MM.1S (cell line): ENCODE measurements at regions not wholly inside any gene's neighbourhood (a gene's known extent, or its start where the extent isn't known, plus 50 kb on each side); places are given as distances from the start of the nearest gene placed in this dataset.

Source experiments
- DNase-seq: peaks from one replicate; pipeline ENCODE4 v3.0.0-alpha.2; 2015
- H2AFZ ChIP-seq: fragments of 300-600 bp; sonication (generic); 2 replicates; pipeline ENCODE4 v1.6.0; 2016; ENCODE audit warnings: antibody characterized with exemption, low read length
- H3F3A ChIP-seq: fragments of 300-600 bp; sonication (generic); 2 replicates; pipeline ENCODE4 v1.6.1; 2016; ENCODE audit warnings: mild to moderate bottlenecking, antibody characterized with exemption, low read length, moderate library complexity, mixed read lengths; ENCODE audit not compliant: insufficient read depth
- H3K27ac ChIP-seq: fragments of 300-600 bp; sonication (generic); 2 replicates; pipeline ENCODE4 v1.5.1; 2016; ENCODE audit warnings: mild to moderate bottlenecking, low read length
- H3K27me3 ChIP-seq: fragments of 300-600 bp; sonication (generic); replicated peaks from 2 replicates; pipeline ENCODE4 v1.6.0; 2016; ENCODE audit warnings: low read length; ENCODE audit not compliant: insufficient read depth
- H3K36me3 ChIP-seq: fragments of 300-600 bp; sonication (generic); replicated peaks from 2 replicates; pipeline ENCODE4 v1.6.1; 2016; ENCODE audit warnings: mild to moderate bottlenecking, low read length, mixed read lengths; ENCODE audit not compliant: insufficient read depth
- H3K4me1 ChIP-seq: fragments of 300-600 bp; sonication (generic); 2 replicates; pipeline ENCODE4 v1.6.1; 2016; ENCODE audit warnings: low read length, mixed read lengths
- H3K4me2 ChIP-seq: fragments of 300-600 bp; sonication (generic); 2 replicates; pipeline ENCODE4 v1.6.0; 2016; ENCODE audit warnings: low read depth, low read length
- H3K4me3 ChIP-seq: fragments of 300-600 bp; sonication (generic); 2 replicates; pipeline ENCODE4 v1.5.1; 2016; ENCODE audit warnings: low read length, mixed read lengths
- H3K79me2 ChIP-seq: fragments of 300-600 bp; sonication (generic); 2 replicates; pipeline ENCODE4 v1.6.1; 2016; ENCODE audit warnings: mixed run types, low read length, mixed read lengths
- H3K9ac ChIP-seq: fragments of 300-600 bp; sonication (generic); 2 replicates; pipeline ENCODE4 v1.6.1; 2016; ENCODE audit warnings: low read length, mixed read lengths
- H3K9me2 ChIP-seq: fragments of 300-600 bp; sonication (generic); replicated peaks from 2 replicates; pipeline ENCODE4 v1.6.1; 2016; ENCODE audit warnings: mild to moderate bottlenecking, low read length, mixed read lengths; ENCODE audit not compliant: insufficient read depth
- H3K9me3 ChIP-seq: fragments of 300-600 bp; sonication (generic); replicated peaks from 2 replicates; pipeline ENCODE4 v1.6.1; 2016; ENCODE audit warnings: mild to moderate bottlenecking, low read length, mixed read lengths; ENCODE audit not compliant: insufficient read depth
- H4K20me1 ChIP-seq: fragments of 300-600 bp; sonication (generic); 2 replicates; pipeline ENCODE4 v1.6.1; 2016; ENCODE audit warnings: mild to moderate bottlenecking, low read length, moderate library complexity, mixed read lengths; ENCODE audit not compliant: insufficient read depth
- EZH2 ChIP-seq: fragments of 300-600 bp; sonication (generic); optimal IDR thresholded peaks from 2 replicates; pipeline ENCODE3; 2017; ENCODE audit warnings: low read depth, mild to moderate bottlenecking, antibody characterized with exemption, low read length, mixed read lengths
- EZH2phosphoT487 ChIP-seq: fragments of 300-600 bp; sonication (generic); IDR thresholded peaks from 2 replicates; pipeline ENCODE4 v1.6.1; 2018; ENCODE audit warnings: antibody characterized with exemption, low read length
- TF ChIP-seq, protein P1 (sequence below): fragments of 300-600 bp; sonication (generic); IDR thresholded peaks from 2 replicates; pipeline ENCODE4 v1.5.1; 2016; ENCODE audit warnings: antibody characterized with exemption, low read length, mixed read lengths

- Histone ChIP-seq H3K9me3 (no peaks in the 10 kb centered on the region), H3K9ac (no peak overlapping the region), H4K20me1 (no peaks in the 10 kb centered on the region), H3K36me3 (no peaks in the 10 kb centered on the region), H3F3A (no peaks in the 10 kb centered on the region), H3K79me2 (no peaks in the 10 kb centered on the region), H3K27ac (no peak overlapping the region), H2AFZ (no peak overlapping the region), H3K4me1 (no peaks in the 10 kb centered on the region), H3K4me3 (no peak overlapping the region), H3K9me2 (no peaks in the 10 kb centered on the region), H3K27me3 (no peaks in the 10 kb centered on the region), H3K4me2 (no peak overlapping the region)
- TF ChIP-seq, protein P1, sequence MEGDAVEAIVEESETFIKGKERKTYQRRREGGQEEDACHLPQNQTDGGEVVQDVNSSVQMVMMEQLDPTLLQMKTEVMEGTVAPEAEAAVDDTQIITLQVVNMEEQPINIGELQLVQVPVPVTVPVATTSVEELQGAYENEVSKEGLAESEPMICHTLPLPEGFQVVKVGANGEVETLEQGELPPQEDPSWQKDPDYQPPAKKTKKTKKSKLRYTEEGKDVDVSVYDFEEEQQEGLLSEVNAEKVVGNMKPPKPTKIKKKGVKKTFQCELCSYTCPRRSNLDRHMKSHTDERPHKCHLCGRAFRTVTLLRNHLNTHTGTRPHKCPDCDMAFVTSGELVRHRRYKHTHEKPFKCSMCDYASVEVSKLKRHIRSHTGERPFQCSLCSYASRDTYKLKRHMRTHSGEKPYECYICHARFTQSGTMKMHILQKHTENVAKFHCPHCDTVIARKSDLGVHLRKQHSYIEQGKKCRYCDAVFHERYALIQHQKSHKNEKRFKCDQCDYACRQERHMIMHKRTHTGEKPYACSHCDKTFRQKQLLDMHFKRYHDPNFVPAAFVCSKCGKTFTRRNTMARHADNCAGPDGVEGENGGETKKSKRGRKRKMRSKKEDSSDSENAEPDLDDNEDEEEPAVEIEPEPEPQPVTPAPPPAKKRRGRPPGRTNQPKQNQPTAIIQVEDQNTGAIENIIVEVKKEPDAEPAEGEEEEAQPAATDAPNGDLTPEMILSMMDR, result no peak
- TF ChIP-seq EZH2 (no peak), EZH2phosphoT487 (no peak)
- DNase-seq, result no peak
Observed at GRCh38 chr1:170388489-170388888, 143.5 kb upstream of the GORAB start.

GRCh38 chr1:170395149-170395548 is 136.8 kb upstream of the GORAB start:
- Histone ChIP-seq H3K27me3 (no peaks in the 10 kb centered on the region), H3K9me2 (no peaks in the 10 kb centered on the region), H4K20me1 (no peaks in the 10 kb centered on the region), H3K4me1 (no peaks in the 10 kb centered on the region), H3K79me2 (no peaks in the 10 kb centered on the region), H3K4me3 (no peak overlapping the region), H3K4me2 (no peak overlapping the region), H3K9ac (no peak overlapping the region), H3K9me3 (no peaks in the 10 kb centered on the region), H3F3A (no peaks in the 10 kb centered on the region), H2AFZ (no peak overlapping the region), H3K27ac (no peak overlapping the region), H3K36me3 (no peaks in the 10 kb centered on the region)
- TF ChIP-seq EZH2 (no peak), EZH2phosphoT487 (no peak)
- TF ChIP-seq, protein P1, result no peak
- DNase-seq, result no peak

GRCh38 chr1:170397061-170397460 is 134.9 kb upstream of the GORAB start:
- Histone ChIP-seq H2AFZ (no peak overlapping the region), H3K27me3 (no peaks in the 10 kb centered on the region), H3K4me2 (no peak overlapping the region), H3K4me3 (no peak overlapping the region), H3K79me2 (no peaks in the 10 kb centered on the region), H3K27ac (no peak overlapping the region), H4K20me1 (no peaks in the 10 kb centered on the region), H3K36me3 (no peaks in the 10 kb centered on the region), H3F3A (no peaks in the 10 kb centered on the region), H3K4me1 (no peaks in the 10 kb centered on the region), H3K9ac (no peak overlapping the region), H3K9me3 (no peaks in the 10 kb centered on the region), H3K9me2 (no peaks in the 10 kb centered on the region)
- TF ChIP-seq, protein P1, result no peak
- TF ChIP-seq EZH2phosphoT487 (no peak), EZH2 (no peak)
- DNase-seq, result no peak
